D721Med (cell line): ENCODE measurements at regions not wholly inside any gene's neighbourhood (a gene's known extent, or its start where the extent isn't known, plus 50 kb on each side); places are given as distances from the start of the nearest gene placed in this dataset.

ENCODE experiments used
- DNase-seq: peaks from one replicate; pipeline ENCODE4 v3.0.0; 2011; ENCODE audit warnings: low spot score; ENCODE audit not compliant: insufficient read length
- FAIRE-seq: peaks from 2 replicates; lab custom pipeline; 2011; peaks lifted over from hg19 to GRCh38; lab: Jason Lieb, UNC
- TF ChIP-seq, protein P1 (sequence below): IDR thresholded peaks from 2 replicates; pipeline ENCODE4 v1.5.1; 2012; ENCODE audit warnings: mild to moderate bottlenecking, control low read depth; ENCODE audit not compliant: insufficient read depth; ENCODE audit errors: missing control alignments

- FAIRE-seq: no peak
- TF ChIP-seq, protein P1, sequence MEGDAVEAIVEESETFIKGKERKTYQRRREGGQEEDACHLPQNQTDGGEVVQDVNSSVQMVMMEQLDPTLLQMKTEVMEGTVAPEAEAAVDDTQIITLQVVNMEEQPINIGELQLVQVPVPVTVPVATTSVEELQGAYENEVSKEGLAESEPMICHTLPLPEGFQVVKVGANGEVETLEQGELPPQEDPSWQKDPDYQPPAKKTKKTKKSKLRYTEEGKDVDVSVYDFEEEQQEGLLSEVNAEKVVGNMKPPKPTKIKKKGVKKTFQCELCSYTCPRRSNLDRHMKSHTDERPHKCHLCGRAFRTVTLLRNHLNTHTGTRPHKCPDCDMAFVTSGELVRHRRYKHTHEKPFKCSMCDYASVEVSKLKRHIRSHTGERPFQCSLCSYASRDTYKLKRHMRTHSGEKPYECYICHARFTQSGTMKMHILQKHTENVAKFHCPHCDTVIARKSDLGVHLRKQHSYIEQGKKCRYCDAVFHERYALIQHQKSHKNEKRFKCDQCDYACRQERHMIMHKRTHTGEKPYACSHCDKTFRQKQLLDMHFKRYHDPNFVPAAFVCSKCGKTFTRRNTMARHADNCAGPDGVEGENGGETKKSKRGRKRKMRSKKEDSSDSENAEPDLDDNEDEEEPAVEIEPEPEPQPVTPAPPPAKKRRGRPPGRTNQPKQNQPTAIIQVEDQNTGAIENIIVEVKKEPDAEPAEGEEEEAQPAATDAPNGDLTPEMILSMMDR: no peak
- DNase-seq: no peak
These were observed 86.4 kb downstream of the SMIM20 start for GRCh38 chr4:26000274-26000950.

DNA sequence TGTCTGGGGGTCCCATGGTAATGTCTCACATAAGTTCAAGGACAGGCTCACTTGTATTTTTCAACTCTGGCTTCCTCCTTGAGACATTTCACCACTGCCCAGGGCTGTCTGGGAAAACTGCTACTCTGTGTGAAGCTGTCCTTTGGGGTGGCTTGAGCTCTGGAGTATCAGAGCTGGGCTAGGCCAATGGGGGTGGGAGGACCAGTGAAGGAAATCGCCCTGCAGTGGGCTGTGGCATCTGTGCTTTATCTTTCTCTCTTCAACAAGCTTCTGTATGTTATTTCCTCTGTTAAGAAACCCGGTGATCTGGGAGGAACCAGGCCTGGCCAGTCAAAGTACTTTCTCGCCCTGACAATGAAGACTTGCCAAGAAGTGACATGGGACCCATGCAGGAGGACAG lies 87.4 kb downstream of the SMIM20 start:
- TF ChIP-seq, protein P1: no peak
- FAIRE-seq (no peak), DNase-seq (no peak)

- DNase-seq (no peak), FAIRE-seq (no peak)
- TF ChIP-seq, protein P1: no peak
These were observed 87.8 kb downstream of the SMIM20 start for GRCh38 chr4:26001816-26002215.

- FAIRE-seq (no peak), DNase-seq (no peak)
- TF ChIP-seq, protein P1: no peak
These were observed 89.0 kb downstream of the SMIM20 start for GRCh38 chr4:26003056-26003455.

DNA sequence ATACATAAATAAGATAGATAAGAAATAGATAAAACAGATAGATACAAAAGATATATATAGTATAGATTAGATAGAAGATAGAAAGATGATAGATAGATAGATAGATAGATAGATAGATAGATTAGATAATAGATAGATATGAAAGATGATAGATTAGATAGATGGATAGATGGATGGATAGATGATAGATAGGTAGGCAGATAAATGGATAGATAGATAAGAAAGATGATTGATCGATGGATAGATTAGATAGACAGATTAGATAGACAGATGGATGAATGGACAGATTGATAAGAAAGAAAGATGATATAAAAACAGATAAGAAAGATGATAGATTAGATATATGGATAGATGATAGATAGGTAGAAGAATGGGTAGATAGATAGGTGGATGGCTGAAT lies 90.3 kb downstream of the SMIM20 start:
- FAIRE-seq: no peak
- TF ChIP-seq, protein P1: no peak
- DNase-seq: no peak

DNA sequence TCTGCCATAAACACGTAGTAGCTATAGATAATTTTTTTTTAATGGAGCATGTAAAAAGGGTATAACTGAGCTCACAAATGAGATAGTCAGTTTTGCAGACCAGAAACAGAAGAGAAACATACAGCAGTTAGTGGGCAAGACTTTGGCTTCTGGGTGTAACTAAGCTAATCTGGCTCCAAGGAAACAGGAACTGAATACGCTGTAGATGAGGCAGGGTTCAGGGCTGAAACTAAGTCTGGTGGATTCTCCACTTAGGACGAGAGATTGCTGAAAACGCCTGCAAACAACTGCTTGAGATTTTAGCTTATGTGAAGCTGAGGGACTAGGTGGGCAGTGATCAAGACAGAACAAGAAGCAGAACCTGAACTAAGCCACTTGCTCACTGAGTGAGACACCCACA lies 91.7 kb downstream of the SMIM20 start:
- DNase-seq: no peak

DNA sequence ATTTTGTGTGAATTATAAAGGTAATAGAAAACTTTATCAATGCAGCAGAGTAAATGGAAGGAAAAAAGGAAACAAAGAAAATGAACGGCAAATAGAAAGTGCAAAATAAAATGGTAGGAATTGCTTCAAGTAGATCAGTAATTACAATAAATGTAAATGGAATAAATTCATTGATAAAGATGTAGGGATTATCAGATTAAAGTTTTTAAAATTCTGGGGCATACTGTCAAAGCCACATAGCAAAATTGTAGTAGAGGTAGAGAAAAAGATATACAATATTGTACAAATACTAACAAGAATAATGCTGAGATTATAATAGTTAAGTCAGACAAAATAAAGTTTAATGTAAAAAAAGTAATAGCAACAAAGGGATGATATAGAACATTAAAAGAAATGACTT lies 94.7 kb downstream of the SMIM20 start:
- FAIRE-seq: no peak
- DNase-seq: no peak
- TF ChIP-seq, protein P1: no peak

More for the DNA sequence above, 91.7 kb downstream of the SMIM20 start:
- no peak for FAIRE-seq
- TF ChIP-seq, protein P1: no peak
